Vagina (tissue), 2 donors: ENCODE measurements at regions not wholly inside any gene's neighbourhood (a gene's known extent, or its start where the extent isn't known, plus 50 kb on each side); places are given as distances from the start of the nearest gene placed in this dataset.

Source experiments
- POLR2A ChIP-seq, 2 donors: fragments of 450-650 bp; IDR thresholded peaks; one replicate each; pipeline ENCODE4 v1.6.1; 2017; ENCODE audit warnings: antibody characterized with exemption in 2 of 2, mild to moderate bottlenecking in 2 of 2, moderate library complexity in 2 of 2
- TF ChIP-seq, protein P1 (sequence below), 3 experiments: fragments of 450-650 bp in 2 of 3; fragments of 200-600 bp in 1 of 3; sonication (generic) in 1 of 3; IDR thresholded peaks; one replicate each; pipeline ENCODE4 v1.5.1; 2017 to 2019; ENCODE audit warnings: antibody characterized with exemption in 3 of 3, mild to moderate bottlenecking in 2 of 3, moderate library complexity in 2 of 3

DNA sequence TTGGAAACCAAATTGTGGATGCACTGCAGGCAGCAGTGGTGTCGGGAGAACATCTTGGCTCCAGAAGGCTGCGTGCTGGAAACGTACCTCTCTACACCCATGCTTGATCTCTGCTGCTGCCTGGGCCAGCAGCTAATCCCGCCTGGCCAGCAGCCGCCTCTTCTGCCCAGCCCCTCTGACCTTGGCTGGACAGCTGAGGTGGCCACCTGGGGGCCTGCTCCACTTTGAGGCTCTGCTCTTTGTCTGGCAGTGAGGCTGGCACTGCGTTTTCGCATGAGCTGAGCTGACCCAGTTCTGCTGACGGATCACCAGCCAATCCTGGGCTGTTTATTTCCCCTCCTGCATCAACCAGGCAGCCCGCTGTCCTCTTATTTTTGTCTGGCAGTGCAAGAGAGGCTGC is 154.9 kb downstream of the TENT4A start:
- TF ChIP-seq, protein P1, sequence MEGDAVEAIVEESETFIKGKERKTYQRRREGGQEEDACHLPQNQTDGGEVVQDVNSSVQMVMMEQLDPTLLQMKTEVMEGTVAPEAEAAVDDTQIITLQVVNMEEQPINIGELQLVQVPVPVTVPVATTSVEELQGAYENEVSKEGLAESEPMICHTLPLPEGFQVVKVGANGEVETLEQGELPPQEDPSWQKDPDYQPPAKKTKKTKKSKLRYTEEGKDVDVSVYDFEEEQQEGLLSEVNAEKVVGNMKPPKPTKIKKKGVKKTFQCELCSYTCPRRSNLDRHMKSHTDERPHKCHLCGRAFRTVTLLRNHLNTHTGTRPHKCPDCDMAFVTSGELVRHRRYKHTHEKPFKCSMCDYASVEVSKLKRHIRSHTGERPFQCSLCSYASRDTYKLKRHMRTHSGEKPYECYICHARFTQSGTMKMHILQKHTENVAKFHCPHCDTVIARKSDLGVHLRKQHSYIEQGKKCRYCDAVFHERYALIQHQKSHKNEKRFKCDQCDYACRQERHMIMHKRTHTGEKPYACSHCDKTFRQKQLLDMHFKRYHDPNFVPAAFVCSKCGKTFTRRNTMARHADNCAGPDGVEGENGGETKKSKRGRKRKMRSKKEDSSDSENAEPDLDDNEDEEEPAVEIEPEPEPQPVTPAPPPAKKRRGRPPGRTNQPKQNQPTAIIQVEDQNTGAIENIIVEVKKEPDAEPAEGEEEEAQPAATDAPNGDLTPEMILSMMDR (IDR thresholded peaks at IDR 0.05), result no peak
- TF ChIP-seq POLR2A (IDR thresholded peaks at IDR 0.05), result no peak
